ENCODE measurements at regions not wholly inside any gene's neighbourhood (a gene's known extent, or its start where the extent isn't known, plus 50 kb on each side); places are given as distances from the start of the nearest gene placed in this dataset.

- TF ChIP-seq ZNF407 (CRISPR knock-in tag; IDR thresholded peaks at IDR 0.05; ENCODE audit: not compliant biosample characterization) = no peak
- TF ChIP-seq PPARG (CRISPR knock-in tag; conservative IDR thresholded peaks at IDR 0.05) = no peak
- TF ChIP-seq ZKSCAN8 (CRISPR knock-in tag; IDR thresholded peaks at IDR 0.05; ENCODE audit: borderline replicate concordance) = no peak
- no peak for TF ChIP-seq TBX2 (CRISPR knock-in tag; IDR thresholded peaks at IDR 0.05; ENCODE audit: borderline replicate concordance)
- TF ChIP-seq ZNF597 (CRISPR knock-in tag; IDR thresholded peaks at IDR 0.05) = no peak
- no peak for TF ChIP-seq ZNF414 (CRISPR knock-in tag; IDR thresholded peaks at IDR 0.05)
- TF ChIP-seq ATF1 (CRISPR knock-in tag; IDR thresholded peaks at IDR 0.05) = no peak
- no peak for TF ChIP-seq DMAP1 (CRISPR knock-in tag; IDR thresholded peaks at IDR 0.05)
- TF ChIP-seq SKI (IDR thresholded peaks at IDR 0.05; ENCODE audit: partially characterized antibody) = no peak
- TF ChIP-seq RFX1 (IDR thresholded peaks at IDR 0.05) = no peak
Measured at GRCh38 chr2:188810586-188810985, 163.6 kb upstream of the COL3A1 start (continued).
